ENCODE measurements at regions not wholly inside any gene's neighbourhood (a gene's known extent, or its start where the extent isn't known, plus 50 kb on each side); places are given as distances from the start of the nearest gene placed in this dataset.

- no peak for TF ChIP-seq CTCF (IDR thresholded peaks at IDR 0.05)
- no peak for TF ChIP-seq POLR2A (IDR thresholded peaks at IDR 0.05)
These were observed 467.9 kb upstream of the ATP11B start for GRCh38 chr3:182325213-182325950.

All from body of pancreas (tissue), 4 donors.